Upper lobe of left lung (tissue), 4 donors: ENCODE measurements at regions not wholly inside any gene's neighbourhood (a gene's known extent, or its start where the extent isn't known, plus 50 kb on each side); places are given as distances from the start of the nearest gene placed in this dataset.

Source experiments
- CTCF ChIP-seq, 6 experiments: fragments of 450-650 bp in 4 of 6; fragments of 200-600 bp in 2 of 6; sonication (generic) in 2 of 6; IDR thresholded peaks; one replicate each; pipeline ENCODE4 v1.5.1; 2016 to 2019; ENCODE audit warnings: antibody characterized with exemption in 6 of 6
- POLR2A ChIP-seq, 4 donors: fragments of 450-650 bp; IDR thresholded peaks; one replicate each; pipeline ENCODE4 v1.5.1; 2016 to 2017; ENCODE audit warnings: antibody characterized with exemption in 4 of 4, mild to moderate bottlenecking in 2 of 4
- POLR2AphosphoS5 ChIP-seq, 2 donors: sonication (generic); formaldehyde crosslinking; IDR thresholded peaks; one replicate each; pipeline ENCODE4 v1.5.1; 2017; ENCODE audit warnings: antibody characterized with exemption in 2 of 2

- TF ChIP-seq CTCF (IDR thresholded peaks at IDR 0.05) (no peak), POLR2AphosphoS5 (IDR thresholded peaks at IDR 0.05) (no peak), POLR2A (IDR thresholded peaks at IDR 0.05) (no peak)
Measured at GRCh38 chr4:3875466-3875865, 109.3 kb downstream of the ADRA2C start.
